GM19025 (cell line): ENCODE measurements at regions not wholly inside any gene's neighbourhood (a gene's known extent, or its start where the extent isn't known, plus 50 kb on each side); places are given as distances from the start of the nearest gene placed in this dataset.
A peak's percentile ranks its signal among the peaks of the same experiment; 100 is the strongest.

Experiments used
- ATAC-seq: cut with Tn5 transposase; IDR thresholded peaks from one replicate; pipeline ENCODE4 v1.9.1; 2021; ENCODE audit warnings: mild to moderate bottlenecking, low read depth, moderate library complexity; ENCODE audit not compliant: unreplicated experiment

DNA sequence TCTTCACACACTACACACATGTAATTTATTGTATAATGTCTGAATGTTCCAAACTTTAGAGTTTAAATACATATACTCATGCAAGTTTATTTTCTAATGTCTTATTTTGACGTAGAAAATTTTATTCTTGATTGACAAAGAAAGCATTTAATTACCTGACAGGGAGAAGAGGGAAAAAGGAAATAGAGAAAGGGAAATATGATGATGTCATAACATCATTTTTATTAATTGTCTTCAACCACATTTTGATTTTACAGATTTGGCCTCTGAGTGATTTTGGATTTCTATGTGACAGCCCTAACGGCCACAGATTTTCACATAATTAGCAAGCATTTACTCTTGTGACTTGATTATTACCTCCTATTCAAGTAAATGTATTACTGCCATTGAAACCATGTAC, 106.1 kb upstream of the FSTL4 start:
- no peak for ATAC-seq

DNA sequence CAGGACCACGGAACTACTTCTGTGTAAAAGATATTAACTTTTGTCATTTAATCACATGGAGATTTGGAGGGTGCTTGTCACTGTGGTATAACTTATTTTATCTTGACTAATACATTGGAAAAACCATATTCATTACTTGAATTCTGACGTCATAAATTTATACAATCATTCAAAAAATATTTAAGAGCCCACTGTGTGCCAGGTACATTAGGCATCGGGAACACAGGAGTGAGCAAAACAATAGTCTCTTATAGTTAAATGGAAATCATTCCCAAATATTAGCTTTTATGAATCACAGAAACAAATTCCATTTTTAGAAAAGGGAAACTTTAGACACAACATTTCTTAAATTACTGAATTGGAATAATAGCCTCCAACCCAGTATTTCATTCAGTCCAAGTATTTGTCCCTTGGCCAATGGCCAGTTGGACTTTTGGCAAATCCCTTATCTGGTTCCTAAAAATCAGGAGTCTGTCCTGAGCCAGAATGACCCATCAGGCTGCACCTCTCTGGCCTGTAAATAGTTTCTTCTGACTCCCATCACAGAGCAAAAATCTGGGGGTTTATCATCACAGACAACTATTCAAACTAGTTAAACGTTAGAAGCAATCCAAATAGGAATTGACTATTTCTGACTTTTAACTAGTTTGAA, 104.3 kb upstream of the FSTL4 start:
- ATAC-seq: no peak

DNA sequence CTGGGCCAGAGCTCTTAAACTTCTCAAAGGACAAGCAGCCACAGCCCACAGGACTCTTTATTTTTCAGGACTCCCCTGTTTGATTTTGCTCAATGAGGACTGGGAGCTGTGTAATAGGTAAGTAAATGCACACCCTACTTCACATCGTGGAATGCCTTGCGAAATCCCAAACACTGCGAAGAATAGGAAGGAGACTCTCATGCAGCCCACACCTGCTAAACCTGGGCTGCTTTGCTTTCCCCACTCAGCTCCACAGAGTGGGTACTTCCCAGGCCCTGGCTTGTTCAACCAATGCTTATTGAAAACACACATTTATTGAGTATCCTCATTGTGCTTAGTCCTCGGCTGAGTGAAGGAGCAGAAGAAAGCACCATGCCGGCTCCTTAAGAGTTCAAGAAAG, 103.3 kb upstream of the FSTL4 start:
- ATAC-seq: no peak

DNA sequence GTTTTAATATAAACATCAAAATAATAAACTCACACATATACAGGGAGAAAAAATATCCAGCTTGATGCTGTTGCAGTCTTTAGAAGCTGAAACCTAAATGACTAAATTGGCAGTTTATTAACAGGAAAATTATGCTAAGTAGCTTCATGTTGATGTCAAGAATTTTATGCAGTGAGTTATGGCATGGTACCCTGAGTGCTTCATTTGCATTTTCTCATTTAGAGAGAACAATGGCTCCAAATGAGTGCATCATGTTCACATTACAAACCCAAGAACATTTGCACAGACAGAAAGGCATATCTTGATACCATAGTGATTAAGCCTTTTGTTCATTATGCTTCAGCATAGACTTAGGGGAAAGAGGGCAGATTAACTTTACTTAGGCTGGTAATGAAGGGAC, 102.9 kb upstream of the FSTL4 start:
- ATAC-seq: no peak

DNA sequence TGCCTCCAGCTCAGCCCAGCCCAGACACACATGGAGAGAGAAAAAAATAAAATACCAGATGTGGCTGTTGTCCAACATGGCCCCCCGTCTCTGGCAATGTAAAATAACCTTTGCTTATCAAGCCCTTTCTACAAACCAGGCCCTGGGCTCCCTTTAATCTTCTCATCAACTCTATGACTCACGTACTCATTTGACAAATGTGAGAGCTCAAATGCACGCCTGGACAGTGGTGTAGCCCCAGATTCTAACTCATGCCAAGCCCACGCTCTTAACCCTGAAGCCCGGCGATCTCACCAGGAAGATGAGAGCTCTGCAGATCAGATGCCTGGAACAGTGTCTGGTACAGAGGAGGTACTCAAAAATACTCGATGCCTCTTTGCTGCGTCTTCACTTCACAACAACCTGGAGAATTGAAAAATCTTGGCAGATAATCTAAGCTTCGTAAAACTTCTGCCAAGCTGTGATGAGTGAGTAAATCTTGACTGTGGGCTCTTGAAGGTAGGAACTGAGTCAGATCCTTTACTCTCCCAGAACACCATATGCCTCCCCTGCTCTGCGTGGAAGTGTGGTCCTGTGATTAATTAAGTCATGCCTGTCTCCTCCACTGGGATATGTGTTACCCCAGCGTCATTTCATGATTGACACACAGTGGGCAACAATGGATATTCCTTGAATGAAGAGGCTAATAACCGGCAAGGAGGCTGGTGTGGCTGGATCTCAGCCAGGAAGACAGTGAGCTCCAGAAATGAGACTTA, 102.0 kb upstream of the FSTL4 start:
- ATAC-seq: no peak

DNA sequence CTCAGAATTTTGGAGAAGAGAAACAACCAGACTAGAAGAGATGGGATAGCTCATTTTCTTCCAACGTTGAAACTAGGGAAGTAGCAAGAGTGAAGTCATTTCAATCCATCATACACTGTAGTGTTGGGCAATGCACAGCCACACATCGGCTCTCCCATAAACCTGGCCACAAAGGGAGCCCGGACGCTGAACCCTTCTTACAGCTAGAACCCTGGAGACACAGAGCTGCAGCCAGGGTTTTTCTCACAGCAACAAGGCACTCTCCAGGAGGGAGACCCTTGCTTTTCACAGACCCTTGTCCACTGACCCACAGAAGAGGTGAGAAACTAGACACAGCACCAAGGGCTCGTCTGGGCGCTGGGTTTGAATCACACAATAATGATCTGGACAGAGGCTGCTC, 101.4 kb upstream of the FSTL4 start:
- ATAC-seq: no peak

DNA sequence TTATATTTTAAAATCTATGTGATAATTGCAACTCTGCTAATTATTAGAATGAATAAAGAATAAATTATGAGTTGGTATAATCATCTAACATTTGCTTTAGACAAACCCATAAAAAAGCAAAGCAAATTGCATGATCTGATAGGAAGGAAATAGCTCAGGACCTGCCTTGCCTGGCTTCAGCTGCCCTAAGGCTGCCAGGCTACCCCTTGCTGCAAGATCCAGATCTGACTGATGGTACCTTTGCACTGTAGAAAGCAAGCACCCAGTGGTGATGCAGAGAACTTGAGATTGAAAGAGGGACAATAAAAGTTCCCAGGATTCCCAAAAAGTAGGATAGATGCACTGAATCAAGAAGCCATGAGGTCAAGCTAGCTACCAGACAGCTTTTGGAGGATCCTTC, 100.9 kb upstream of the FSTL4 start:
- ATAC-seq: no peak

DNA sequence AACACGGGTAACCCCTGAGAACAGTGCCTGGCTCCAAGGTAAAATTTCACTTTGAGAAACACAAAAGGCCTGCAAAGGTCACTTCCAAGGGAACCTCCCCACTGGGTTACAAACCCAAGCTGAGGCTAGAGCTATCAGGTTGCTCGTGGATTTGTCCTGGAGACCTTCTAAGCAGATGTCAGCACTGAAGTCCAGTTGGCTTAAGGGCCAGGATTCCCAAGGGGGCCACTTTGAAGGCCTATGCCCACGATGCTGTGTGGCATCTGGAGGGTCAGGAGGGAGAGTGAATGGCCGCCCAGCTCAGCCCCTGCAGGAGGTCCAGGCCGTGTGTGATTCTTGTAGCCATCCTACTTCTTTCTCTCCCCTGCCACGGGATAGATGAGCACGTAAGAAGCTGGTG, 100.2 kb upstream of the FSTL4 start:
- no peak for ATAC-seq

DNA sequence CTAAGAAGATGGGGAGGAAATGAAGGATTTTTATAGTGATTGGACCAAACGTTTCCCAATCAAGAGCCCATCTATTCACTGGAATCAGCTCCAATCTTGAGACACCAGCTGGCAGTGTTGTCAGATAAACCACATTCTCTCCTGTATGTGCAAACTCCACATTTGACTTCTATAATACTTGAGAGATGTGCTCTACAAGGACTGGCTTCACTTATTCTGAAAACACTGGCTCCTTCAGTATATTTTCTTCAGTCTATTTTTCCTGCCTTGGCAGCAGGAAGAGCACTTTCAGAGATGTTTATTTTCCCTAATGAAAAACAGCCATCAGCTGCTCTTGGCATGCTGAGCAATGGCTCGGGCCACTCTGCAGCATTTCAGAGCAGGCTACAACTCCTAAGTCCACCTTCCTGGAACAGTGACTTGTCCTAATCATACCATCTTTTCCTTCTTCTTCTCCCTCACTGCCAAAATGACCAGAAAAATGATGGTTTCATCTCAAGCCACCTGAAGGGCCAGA, 96.9 kb upstream of the FSTL4 start:
- no peak for ATAC-seq

DNA sequence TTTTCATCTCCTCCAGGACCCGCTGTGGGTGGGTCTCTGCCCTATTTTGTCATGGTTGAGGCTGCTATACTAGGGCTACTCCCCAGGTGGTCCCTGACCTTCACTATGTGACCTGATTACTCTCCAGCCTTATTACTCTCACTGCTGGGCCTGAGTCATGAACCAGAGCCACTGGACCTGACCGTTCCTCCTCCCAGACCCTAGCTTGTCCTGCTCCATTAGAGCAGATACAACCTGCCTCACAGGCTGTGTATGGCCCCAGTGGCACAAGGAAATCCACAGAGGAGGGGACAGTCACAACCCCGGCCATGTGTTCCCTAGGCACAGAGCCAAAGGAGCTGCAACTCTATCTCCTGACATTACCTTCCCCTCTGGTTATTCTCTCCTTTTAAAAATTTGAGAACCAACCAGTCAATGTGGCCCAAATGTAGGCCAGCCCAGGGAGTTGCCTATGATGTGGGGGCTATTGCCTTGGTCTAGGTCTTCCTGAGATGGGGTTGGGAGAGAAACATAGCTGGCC, 96.0 kb upstream of the FSTL4 start:
- no peak for ATAC-seq

DNA sequence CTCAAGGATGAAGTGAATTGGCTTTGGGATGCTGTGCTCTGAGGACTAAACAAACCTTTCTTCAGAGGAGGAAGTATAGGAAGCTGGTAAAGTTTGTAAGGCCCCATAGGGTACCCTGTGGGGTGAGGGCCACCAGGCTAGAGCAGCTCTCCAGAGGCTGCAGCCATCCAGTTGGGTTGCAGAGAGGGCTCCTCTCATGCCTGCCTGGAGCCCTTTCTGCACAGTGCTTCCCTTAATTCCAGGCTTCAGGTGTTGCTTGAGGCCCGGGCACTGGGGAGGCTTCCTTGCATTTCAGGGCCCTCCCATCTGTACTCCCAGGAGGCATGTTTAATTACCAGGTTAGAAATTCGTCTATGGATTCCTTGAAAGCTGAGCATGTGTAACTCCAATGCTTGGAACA, 95.3 kb upstream of the FSTL4 start:
- ATAC-seq: no peak

DNA sequence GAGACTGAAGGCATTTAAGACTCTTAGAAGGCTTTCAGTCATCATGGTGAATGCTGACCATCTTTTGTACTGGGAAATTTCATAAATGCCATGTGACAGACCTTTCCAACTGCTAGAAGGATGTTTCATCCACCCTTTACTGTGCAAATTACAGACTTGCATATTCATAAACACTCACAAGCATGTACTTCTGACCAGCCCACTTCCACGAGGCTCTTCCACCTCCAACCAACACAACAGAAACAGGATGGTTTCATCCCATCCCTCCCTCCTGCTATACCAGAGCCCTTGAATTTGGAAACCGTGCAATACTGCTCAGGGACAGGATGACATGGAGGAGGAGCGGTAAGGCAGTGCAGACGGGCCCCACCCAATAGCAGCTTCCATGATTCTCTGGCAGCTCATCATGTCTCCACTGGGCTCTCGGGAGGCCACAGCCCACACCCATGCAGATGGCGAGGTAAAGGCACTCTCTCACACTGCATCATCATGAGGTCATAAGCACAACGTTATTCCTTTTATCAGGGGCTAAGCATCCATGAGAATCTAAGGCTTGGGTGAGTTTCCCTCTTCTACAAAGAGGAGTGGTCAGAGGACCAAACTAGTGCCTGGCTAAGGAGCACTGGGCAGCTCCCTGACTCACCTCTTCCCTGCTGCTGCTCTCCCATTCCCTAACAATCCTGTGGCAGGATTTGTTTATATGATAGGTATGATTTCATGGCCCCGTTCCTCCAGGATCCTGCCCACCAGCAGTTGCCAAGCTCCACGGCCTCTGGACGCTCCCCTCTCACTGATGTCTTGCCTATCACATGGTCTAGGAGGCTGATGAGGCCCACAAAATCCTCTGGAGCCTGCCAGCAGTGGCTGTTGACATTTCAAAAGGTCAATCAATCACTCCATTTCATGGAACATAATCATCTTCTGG, 94.4 kb upstream of the FSTL4 start:
- no peak for ATAC-seq

DNA sequence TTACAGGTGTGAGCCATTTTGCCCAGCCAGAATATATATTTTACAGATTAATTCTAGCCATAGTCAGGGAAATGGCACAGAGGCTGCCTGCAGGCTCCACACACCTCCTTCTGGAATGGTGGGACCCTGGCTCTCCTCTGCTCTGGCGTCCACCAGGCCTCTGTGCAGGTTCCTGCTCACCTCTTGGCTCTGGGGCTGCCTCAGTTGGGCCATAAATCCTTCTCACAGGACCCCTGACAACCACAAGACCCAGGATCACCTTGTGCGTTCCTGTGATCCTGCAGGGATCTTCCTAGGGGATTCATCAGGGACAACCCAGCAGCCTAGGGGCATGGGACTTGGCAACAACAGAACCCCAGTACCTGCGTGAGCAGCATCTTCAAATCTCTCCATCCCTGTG, 93.0 kb upstream of the FSTL4 start:
- ATAC-seq: no peak

DNA sequence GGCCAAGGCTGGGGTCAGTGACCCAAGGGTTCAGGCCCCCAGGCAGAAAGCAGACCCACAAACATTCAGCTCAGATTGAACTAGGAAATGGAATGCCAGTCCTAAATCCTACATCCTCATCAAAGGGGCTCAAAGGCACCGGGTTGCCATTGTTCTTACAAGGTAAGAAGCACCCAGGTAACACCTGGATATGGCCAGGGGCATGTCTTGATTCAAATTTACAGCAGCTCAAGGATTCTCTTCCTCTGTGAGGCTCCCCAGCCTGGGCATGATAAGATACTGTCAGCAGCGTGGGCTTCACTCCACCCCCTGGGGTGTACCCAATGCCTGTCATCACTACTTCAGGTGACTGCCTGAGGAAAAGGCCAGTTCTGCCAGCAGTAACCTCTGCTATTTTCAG, 92.1 kb upstream of the FSTL4 start:
- no peak for ATAC-seq

DNA sequence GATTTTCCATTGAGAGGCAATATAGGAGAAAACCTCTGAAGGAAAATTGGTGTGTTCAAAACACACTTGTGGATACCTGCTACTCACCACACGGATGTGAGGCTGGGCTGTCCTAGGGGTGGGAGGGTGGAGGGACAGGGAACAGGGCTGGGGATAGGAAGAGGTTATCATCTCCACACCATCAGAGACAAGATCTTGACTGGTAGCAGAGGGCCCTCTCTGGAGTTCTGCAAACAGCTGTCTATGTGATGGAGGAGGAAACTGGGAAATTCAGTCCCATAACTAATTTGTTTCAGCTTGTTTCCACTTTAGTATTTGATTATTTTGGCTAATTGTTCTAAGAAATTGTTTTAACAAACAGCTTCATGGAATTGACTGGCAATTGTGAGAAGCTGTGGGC, 91.6 kb upstream of the FSTL4 start:
- ATAC-seq: no peak

DNA sequence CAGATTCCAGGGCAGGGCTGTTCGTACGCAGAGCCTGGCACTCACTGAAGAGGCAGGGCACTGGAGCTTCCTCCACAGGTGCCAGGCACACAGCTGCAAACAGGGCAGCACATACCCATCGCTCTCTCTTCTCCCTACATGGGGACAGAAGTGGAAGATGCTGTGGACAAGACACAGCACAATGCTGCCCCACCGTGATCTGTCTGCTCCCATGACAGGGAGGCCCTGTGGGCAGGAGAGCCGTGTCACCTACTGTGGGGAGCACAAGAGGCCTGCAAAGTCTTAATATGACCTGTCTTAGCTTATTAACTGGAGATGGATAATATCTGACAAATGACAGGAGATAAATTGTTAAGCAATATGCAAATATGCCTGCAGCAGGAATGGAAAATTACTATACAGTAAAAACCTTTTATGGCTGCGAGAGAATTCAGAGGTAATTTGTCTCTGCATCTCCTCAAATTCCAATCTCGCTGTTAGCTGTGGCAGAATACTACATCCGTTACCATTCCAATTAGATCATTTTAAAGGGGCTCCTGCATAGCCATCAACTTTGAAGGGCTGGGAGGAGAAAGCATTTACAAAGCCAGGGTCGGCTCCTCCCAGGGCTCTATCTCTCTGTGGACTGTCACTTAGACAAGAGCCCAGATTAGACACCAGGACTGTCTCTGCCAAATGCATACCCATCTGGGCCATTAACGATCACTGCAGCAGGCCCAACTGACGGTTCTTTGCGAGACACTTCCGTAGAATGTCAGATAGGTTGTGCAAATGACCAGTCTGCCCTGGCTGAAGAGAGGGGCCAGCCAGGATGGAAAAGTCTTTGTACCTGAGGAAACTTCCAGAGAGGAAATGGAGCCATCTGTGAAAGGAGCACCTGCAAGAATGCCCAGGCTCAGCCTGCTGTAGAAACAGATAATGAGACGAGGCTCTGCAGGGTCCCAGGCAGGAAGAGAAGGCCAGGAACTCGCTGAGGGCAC, 90.7 kb upstream of the FSTL4 start:
- no peak for ATAC-seq

DNA sequence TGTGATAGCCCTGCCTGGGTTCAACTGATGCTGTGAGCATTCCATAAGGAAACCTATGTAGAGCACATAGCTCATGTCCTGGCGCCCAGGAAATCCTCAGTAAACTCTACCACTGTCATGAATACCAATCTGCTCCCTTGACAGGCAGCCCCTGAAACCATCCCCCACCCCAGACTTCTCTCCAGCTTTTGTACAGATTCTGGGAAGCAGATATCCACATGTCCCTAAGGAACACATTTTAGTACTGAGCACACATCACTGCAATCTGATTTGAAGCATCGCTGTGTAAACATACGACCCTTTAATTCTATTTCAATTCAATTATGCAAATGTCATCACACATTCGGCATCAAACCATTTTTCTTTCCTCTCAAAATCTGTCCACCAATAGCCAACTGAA, 89.5 kb upstream of the FSTL4 start:
- ATAC-seq: no peak

DNA sequence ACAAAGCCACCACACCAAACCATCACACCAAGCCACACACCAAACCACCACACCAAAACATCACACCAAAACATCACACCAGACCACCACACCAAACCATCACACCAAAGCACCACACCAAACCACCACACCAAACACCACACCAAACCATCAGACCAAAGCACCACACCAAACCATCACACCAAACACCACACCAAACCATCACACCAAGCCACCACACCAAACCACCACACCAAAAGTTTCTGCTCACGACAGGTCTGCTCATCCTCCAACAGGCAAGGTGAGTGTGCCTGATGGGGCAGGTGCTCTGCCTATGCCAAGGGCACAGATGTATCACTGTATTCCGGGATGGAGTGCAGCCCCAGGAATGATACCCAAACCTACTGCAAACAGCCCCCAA, 87.9 kb upstream of the FSTL4 start:
- ATAC-seq: no peak

DNA sequence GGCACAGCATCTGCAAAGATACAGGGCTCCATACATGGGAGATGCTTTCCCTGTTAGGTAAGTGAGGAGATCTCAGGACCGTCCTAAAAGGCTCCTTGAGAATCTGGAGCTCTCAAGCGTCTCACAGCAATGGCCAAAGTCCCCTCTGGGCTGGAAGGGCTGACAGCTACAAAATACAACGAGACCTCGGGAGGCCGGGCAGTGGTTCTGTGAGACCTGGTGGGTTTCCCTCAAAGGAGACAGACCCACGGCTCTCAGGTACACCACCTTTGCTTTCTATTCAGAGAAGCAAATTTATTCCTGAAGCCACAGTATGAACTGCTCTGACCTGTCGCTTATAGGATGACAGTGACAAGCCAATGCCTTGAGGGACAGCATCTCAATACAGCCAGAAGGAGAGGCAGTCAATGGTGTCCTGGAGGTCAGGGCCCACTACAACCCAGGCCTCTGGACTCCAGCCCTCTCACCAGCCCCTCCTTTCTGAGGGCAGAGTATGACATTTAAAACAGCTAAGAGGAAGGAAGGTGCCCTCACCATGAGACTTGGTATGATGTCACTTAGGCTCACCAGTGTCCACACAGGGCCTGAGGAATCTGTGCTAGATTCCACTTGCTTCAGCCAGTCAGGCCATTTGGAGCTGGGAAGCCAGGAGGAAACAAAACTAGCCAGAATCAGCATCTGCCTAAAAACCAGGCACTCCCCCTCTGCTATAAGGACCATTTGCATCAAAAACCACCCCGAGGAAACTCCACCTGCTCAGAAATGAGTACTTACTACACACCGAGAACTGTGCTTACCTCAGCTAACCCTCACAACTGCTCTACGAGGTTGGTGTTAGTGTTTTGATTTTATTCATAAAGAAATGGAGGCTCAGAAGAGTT, 86.5 kb upstream of the FSTL4 start:
- ATAC-seq: peak; percentile 54
